Gastroesophageal sphincter (tissue), 3 donors: ENCODE measurements at regions not wholly inside any gene's neighbourhood (a gene's known extent, or its start where the extent isn't known, plus 50 kb on each side); places are given as distances from the start of the nearest gene placed in this dataset.

ENCODE experiments used
- POLR2A ChIP-seq, 2 donors: fragments of 450-650 bp; IDR thresholded peaks; one replicate each; pipeline ENCODE4 v1.6.1; 2017; ENCODE audit warnings: antibody characterized with exemption in 2 of 2, mild to moderate bottlenecking in 2 of 2, moderate library complexity in 1 of 2
- TF ChIP-seq, protein P1 (sequence below), 4 experiments: fragments of 200-600 bp in 2 of 4; fragments of 450-650 bp in 2 of 4; sonication (generic) in 1 of 4; IDR thresholded peaks; one replicate each; pipeline ENCODE4 v1.5.1; 2017 to 2019; ENCODE audit warnings: antibody characterized with exemption in 4 of 4, mild to moderate bottlenecking in 2 of 4, moderate library complexity in 2 of 4

DNA sequence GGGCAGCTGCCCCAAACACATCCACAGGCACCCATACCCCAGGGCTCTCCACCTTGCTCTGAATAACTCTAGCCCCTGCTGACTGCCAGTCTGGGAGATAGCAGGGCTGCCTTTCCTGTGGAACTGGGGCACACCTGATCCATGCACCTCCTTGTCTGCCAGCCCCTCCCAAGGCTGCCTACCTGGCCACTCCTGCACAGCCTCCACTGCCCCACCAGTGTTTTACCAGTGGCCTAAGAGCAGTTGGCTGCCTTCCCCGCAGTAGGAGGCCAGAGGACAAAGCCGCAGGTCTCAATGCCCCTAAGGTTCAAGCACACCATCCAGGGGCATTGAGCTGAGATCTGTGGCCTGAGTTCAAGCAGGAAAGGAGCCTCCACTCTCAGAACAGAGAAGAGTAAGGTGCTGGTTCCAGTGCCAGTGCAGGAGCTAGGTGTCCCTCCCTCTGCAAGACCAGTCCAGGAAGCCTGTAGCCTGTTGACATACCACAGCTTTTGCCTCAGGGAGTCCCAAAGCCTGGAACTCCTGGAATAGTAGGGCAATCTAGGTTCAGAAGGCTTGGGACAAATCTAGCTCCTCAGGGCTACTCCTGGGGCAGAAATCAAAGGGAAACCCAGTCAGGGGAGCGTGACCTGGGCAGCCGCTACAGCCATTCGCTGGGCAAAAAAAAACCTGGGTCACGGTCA is 514.5 kb upstream of the PTGER4 start:
- TF ChIP-seq, protein P1, sequence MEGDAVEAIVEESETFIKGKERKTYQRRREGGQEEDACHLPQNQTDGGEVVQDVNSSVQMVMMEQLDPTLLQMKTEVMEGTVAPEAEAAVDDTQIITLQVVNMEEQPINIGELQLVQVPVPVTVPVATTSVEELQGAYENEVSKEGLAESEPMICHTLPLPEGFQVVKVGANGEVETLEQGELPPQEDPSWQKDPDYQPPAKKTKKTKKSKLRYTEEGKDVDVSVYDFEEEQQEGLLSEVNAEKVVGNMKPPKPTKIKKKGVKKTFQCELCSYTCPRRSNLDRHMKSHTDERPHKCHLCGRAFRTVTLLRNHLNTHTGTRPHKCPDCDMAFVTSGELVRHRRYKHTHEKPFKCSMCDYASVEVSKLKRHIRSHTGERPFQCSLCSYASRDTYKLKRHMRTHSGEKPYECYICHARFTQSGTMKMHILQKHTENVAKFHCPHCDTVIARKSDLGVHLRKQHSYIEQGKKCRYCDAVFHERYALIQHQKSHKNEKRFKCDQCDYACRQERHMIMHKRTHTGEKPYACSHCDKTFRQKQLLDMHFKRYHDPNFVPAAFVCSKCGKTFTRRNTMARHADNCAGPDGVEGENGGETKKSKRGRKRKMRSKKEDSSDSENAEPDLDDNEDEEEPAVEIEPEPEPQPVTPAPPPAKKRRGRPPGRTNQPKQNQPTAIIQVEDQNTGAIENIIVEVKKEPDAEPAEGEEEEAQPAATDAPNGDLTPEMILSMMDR (IDR thresholded peaks at IDR 0.05), result no peak
- TF ChIP-seq POLR2A (IDR thresholded peaks at IDR 0.05), result no peak
